Heart left ventricle (tissue), 13 donors: ENCODE measurements at regions not wholly inside any gene's neighbourhood (a gene's known extent, or its start where the extent isn't known, plus 50 kb on each side); places are given as distances from the start of the nearest gene placed in this dataset.

ENCODE experiments used
- CTCF ChIP-seq, 12 donors: fragments of 200-600 bp; sonication (generic) in 4 of 12; IDR thresholded peaks; one replicate each; pipeline versions ENCODE4 v1.5.0 to v1.8.0; 2018 to 2022; ENCODE audit warnings: antibody characterized with exemption in 12 of 12, mild to moderate bottlenecking in 5 of 12
- POLR2A ChIP-seq, 2 donors: fragments of 450-650 bp; IDR thresholded peaks; one replicate each; pipeline ENCODE4 v1.6.1; 2017; ENCODE audit warnings: antibody characterized with exemption in 2 of 2, mild to moderate bottlenecking in 2 of 2, moderate library complexity in 2 of 2
- donor health status: ischemic (EF 13 %, LVEDD 7.1; RV severe dilation, severe dysfunction).
- donor health status: DM: no; HTN: yes; CAD: no.
- donor health status: DM: no; HTN: no; CAD: no.
- donor health status: ischemic (EF 25% LVEDD 6.9; RV normal size, moderate dysfunction).
- donor health status: ischemic (EF 25% LVEDD 5.7; RV mildly dilated, moderate dysfunction).
- donor health status: ischemic (EF 35%, LVEDD 5.7; RV mildly dilated, moderate dysfunction).
- donor health status: nonischemic (EF 11% LVEDD 7.7; RV severe dilation, severe dysfunction).
- donor health status: DM: yes; HTN: yes; CAD: no.
- donor health status: PGD.
- donor health status: ischemic (EF 29% LVEDD 5.4; RV normal size, mild dysfunction).
- donor health status: nonischemic (EF 23%, LVEDD 6.1; RV moderate dilation, normal function).

- TF ChIP-seq CTCF (IDR thresholded peaks at IDR 0.05), result no peak
- no peak for TF ChIP-seq POLR2A (IDR thresholded peaks at IDR 0.05)
Observed at GRCh38 chr12:84676787-84677186, 235.8 kb downstream of the SLC6A15 start.
